IPS-20b (cell line): ENCODE measurements at regions not wholly inside any gene's neighbourhood (a gene's known extent, or its start where the extent isn't known, plus 50 kb on each side); places are given as distances from the start of the nearest gene placed in this dataset.

Source experiments
- H3K27ac ChIP-seq: one replicate; pipeline ENCODE4 v1.5.1; 2013; ENCODE audit warnings: low read length
- H3K27me3 ChIP-seq: 2 replicates; pipeline ENCODE4 v1.6.1; 2013; ENCODE audit warnings: mild to moderate bottlenecking, low read length, inconsistent platforms; ENCODE audit not compliant: insufficient read depth
- H3K36me3 ChIP-seq: 2 replicates; pipeline ENCODE4 v1.6.1; 2013; ENCODE audit warnings: low read depth, mild to moderate bottlenecking, inconsistent platforms, low read length, moderate library complexity; ENCODE audit not compliant: insufficient read depth
- H3K4me1 ChIP-seq: 2 replicates; pipeline ENCODE4 v1.6.1; 2013; ENCODE audit warnings: mild to moderate bottlenecking, control low read depth, inconsistent platforms, low read length, moderate library complexity; ENCODE audit not compliant: insufficient read depth
- H3K4me3 ChIP-seq: 2 replicates; pipeline ENCODE4 v1.5.1; 2013; ENCODE audit warnings: mild to moderate bottlenecking, low read length, inconsistent platforms
- H3K9ac ChIP-seq: 2 replicates; pipeline ENCODE4 v1.6.1; 2013; ENCODE audit warnings: low read depth, mild to moderate bottlenecking, inconsistent platforms, low read length, moderate library complexity
- H3K9me3 ChIP-seq: 2 replicates; pipeline ENCODE4 v1.6.1; 2013; ENCODE audit warnings: mild to moderate bottlenecking, low read depth, low read length, inconsistent platforms; ENCODE audit not compliant: insufficient read depth

GRCh38 chr18:56108478-56109367, 520.7 kb upstream of the TCF4 start:
- no peaks in the 10 kb centered on the region for H3K27me3 ChIP-seq

DNA sequence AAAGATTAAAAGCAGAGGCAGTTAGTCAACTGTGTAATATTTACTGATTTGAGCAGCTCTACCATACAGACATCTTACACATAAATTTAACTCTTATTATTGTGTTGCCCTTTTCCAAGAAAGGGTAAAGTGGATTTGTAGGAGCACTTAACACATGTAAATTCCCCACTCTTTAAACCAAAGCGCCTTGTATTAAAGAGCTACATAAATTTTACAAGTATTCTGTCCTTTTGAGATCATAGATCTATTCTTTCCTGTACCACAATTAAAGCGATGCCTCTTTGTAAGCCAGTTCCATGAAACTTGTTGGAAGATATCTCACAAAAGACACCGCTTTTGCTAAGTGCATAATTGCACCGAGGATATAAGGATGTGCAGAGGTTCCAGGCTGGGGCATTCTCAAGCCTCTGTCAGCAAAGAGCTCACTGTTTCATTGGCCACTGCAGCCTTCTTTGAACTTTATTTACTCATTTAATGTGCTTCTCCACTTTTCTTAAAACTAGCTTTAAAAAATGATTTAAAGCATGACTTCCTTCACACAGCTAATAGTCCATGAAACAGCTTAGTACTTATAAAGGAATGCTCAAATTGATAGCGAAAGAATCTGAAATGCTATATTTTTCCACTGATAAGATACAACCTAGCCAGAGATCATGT, 520.0 kb upstream of the TCF4 start:
- no peak overlapping the region for H3K9ac ChIP-seq
- H3K9me3 ChIP-seq: peaks cover 4% of the 10 kb centered on the region; the same call in 1 of the 2 replicates
- no peak overlapping the region for H3K4me3 ChIP-seq
- no peaks in the 10 kb centered on the region for H3K36me3 ChIP-seq
- no peaks in the 10 kb centered on the region for H3K27me3 ChIP-seq
- no peak overlapping the region for H3K27ac ChIP-seq
- H3K4me1 ChIP-seq: no peaks in the 10 kb centered on the region

More at GRCh38 chr18:56108478-56109367, 520.7 kb upstream of the TCF4 start:
- Histone ChIP-seq H3K9me3 (peaks cover 4% of the 10 kb centered on the region; the same call in 1 of the 2 replicates), H3K4me3 (no peak overlapping the region), H3K9ac (no peak overlapping the region), H3K36me3 (no peaks in the 10 kb centered on the region), H3K27ac (no peak overlapping the region), H3K4me1 (no peaks in the 10 kb centered on the region)

DNA sequence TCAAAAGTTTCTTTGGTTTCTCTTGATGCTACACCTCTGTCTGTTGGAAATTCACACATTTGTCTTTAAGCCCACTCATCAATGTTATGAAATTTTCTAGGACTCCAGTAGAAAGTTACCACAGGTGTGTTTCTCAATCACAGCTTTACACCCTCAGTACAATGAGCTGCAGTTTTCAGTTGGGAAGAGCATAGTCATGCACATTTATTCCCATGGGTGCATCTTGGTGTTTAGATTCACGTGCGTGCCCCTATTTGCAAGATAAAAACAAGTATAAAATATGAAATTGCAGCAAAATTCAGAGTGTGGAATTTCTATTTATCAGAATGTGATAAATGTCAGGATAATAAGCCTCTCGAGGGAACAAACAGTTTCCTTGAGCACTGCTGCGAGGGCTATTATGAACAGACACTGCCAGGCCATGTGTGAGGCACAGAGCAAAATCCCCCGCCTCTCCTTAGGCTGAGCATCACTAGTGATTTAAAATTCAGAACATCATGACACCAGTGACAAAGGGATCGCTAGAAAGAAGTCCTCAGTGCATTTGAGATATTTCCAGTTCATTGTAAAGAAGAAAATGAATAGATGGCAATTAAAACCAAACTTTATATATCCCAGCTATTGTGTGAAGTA, 512.2 kb upstream of the TCF4 start:
- peaks cover 3% of the 10 kb centered on the region; the same call in 1 of the 2 replicates for H3K9me3 ChIP-seq
- no peaks in the 10 kb centered on the region for H3K27me3 ChIP-seq
- H3K9ac ChIP-seq: no peak overlapping the region
- H3K36me3 ChIP-seq: no peaks in the 10 kb centered on the region
- no peak overlapping the region for H3K27ac ChIP-seq
- H3K4me3 ChIP-seq: no peak overlapping the region
- no peaks in the 10 kb centered on the region for H3K4me1 ChIP-seq

GRCh38 chr18:56097621-56098020, 509.6 kb upstream of the TCF4 start:
- Histone ChIP-seq H3K27ac (no peak overlapping the region), H3K4me1 (no peaks in the 10 kb centered on the region), H3K4me3 (no peak overlapping the region), H3K9ac (no peak overlapping the region), H3K27me3 (no peaks in the 10 kb centered on the region), H3K36me3 (no peaks in the 10 kb centered on the region), H3K9me3 (no peaks in the 10 kb centered on the region)

DNA sequence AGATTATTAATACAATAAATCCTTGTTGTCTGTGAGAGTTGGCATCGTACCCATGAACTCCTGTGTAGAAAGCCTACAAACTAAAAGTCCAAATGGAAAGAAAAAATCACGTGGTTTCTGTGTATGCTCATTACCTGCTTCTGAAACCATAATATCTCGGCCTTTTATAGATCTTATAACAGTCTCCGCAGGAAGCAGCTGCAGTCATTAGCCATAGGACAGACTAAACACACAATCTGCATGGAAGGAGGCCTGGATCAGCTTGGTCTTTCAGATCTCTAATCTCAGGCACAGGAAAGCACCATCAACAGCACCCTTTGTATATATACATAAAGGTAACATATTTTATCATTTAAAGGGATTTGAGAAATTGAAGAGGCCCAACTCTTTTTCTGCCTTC, 508.9 kb upstream of the TCF4 start:
- Histone ChIP-seq H3K36me3 (no peaks in the 10 kb centered on the region), H3K27ac (no peak overlapping the region), H3K4me1 (0 out of 2 replicates have a peak, but pooled peaks cover 3% of the 10 kb centered on the region)

GRCh38 chr18:56089612-56090258, 501.7 kb upstream of the TCF4 start:
- no peak overlapping the region for H3K4me3 ChIP-seq
- H3K4me1 ChIP-seq: 0 out of 2 replicates have a peak, but pooled peaks cover 3% of the 10 kb centered on the region
- no peak overlapping the region for H3K9ac ChIP-seq
- H3K27me3 ChIP-seq: no peaks in the 10 kb centered on the region
- no peak overlapping the region for H3K27ac ChIP-seq
- no peaks in the 10 kb centered on the region for H3K9me3 ChIP-seq
- no peaks in the 10 kb centered on the region for H3K36me3 ChIP-seq

More for the DNA sequence above, 508.9 kb upstream of the TCF4 start:
- no peak overlapping the region for H3K9ac ChIP-seq
- no peaks in the 10 kb centered on the region for H3K9me3 ChIP-seq
- H3K27me3 ChIP-seq: no peaks in the 10 kb centered on the region
- H3K4me3 ChIP-seq: no peak overlapping the region

DNA sequence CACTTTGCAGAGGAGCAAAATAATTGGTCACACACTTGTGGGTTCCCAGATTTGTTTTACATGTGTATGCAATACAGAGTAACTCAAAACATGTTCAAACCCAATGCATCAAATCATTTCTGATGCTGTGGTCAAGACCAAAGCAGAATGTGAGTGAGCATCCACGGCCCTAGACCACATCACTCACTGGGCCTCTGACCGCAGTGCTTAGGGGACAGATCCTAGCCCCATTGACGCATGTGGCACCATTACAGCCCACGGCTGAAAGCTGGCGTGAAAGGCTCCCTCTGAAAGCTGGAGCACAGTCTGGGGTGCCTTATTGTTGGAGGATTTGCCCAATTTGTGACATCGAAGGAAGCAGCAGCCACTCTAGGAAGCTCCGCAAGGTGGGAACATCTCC, 498.8 kb upstream of the TCF4 start:
- Histone ChIP-seq H3K27me3 (no peaks in the 10 kb centered on the region), H3K4me1 (peaks cover 5% of the 10 kb centered on the region; the same call in 1 of the 2 replicates), H3K36me3 (no peaks in the 10 kb centered on the region), H3K9ac (no peak overlapping the region), H3K27ac (no peak overlapping the region), H3K9me3 (no peaks in the 10 kb centered on the region), H3K4me3 (no peak overlapping the region)

- Histone ChIP-seq H3K27ac (no peak overlapping the region), H3K4me1 (peaks cover 5% of the 10 kb centered on the region; the same call in 1 of the 2 replicates), H3K36me3 (no peaks in the 10 kb centered on the region), H3K27me3 (no peaks in the 10 kb centered on the region), H3K4me3 (no peak overlapping the region), H3K9ac (no peak overlapping the region), H3K9me3 (no peaks in the 10 kb centered on the region)
Measured at GRCh38 chr18:56086176-56086575, 498.2 kb upstream of the TCF4 start.

- Histone ChIP-seq H3K4me3 (no peak overlapping the region), H3K36me3 (no peaks in the 10 kb centered on the region), H3K9ac (no peak overlapping the region), H3K4me1 (peaks cover 5% of the 10 kb centered on the region; the same call in 1 of the 2 replicates), H3K9me3 (no peaks in the 10 kb centered on the region), H3K27ac (no peak overlapping the region), H3K27me3 (no peaks in the 10 kb centered on the region)
Measured at GRCh38 chr18:56085551-56085950, 497.6 kb upstream of the TCF4 start.

- Histone ChIP-seq H3K27ac (no peak overlapping the region), H3K4me3 (no peak overlapping the region), H3K36me3 (no peaks in the 10 kb centered on the region), H3K9ac (no peak overlapping the region), H3K4me1 (peaks cover 5% of the 10 kb centered on the region; the same call in 1 of the 2 replicates), H3K27me3 (no peaks in the 10 kb centered on the region), H3K9me3 (no peaks in the 10 kb centered on the region)
Measured at GRCh38 chr18:56083523-56084287, 495.7 kb upstream of the TCF4 start.

- H3K27me3 ChIP-seq: no peaks in the 10 kb centered on the region
Measured at GRCh38 chr18:56083097-56083521, 495.1 kb upstream of the TCF4 start.

More at GRCh38 chr18:56083097-56083521, 495.1 kb upstream of the TCF4 start:
- Histone ChIP-seq H3K36me3 (no peaks in the 10 kb centered on the region), H3K4me1 (peaks cover 5% of the 10 kb centered on the region; the same call in 1 of the 2 replicates), H3K27ac (no peak overlapping the region), H3K9ac (no peak overlapping the region), H3K9me3 (no peaks in the 10 kb centered on the region), H3K4me3 (no peak overlapping the region)
